HFFc6 (cell line): ENCODE measurements at regions not wholly inside any gene's neighbourhood (a gene's known extent, or its start where the extent isn't known, plus 50 kb on each side); places are given as distances from the start of the nearest gene placed in this dataset.
A peak's percentile ranks its signal among the peaks of the same experiment; 100 is the strongest.

Source experiments
- DNase-seq: peaks from one replicate; pipeline ENCODE4 v3.0.0-alpha.2; 2018
- H3K27ac Mint-ChIP-seq: 2 replicates; pipeline ENCODE4 v1.8.0; 2020; ENCODE audit warnings: mild to moderate bottlenecking, mixed read lengths
- H3K27me3 Mint-ChIP-seq: 2 replicates; pipeline ENCODE4 v1.8.0; 2021; ENCODE audit warnings: mild to moderate bottlenecking, moderate library complexity, mixed read lengths; ENCODE audit not compliant: insufficient read depth
- H3K36me3 Mint-ChIP-seq: 2 replicates; pipeline ENCODE4 v1.8.0; 2021; ENCODE audit warnings: low read depth, mixed read lengths
- H3K4me1 Mint-ChIP-seq: 2 replicates; pipeline ENCODE4 v1.8.0; 2020; ENCODE audit warnings: low read depth, mixed read lengths
- H3K4me3 Mint-ChIP-seq: 2 replicates; pipeline ENCODE4 v1.8.0; 2020; ENCODE audit warnings: mild to moderate bottlenecking, moderate library complexity, mixed read lengths
- H3K9me3 Mint-ChIP-seq: 2 replicates; pipeline ENCODE4 v1.8.0; 2020; ENCODE audit warnings: mild to moderate bottlenecking, mixed read lengths
- TF ChIP-seq, protein P1 (sequence below): fragments of 200-600 bp; sonication (generic); IDR thresholded peaks from 2 replicates; pipeline ENCODE4 v1.5.0; 2021; ENCODE audit warnings: antibody characterized with exemption, mild to moderate bottlenecking

DNA sequence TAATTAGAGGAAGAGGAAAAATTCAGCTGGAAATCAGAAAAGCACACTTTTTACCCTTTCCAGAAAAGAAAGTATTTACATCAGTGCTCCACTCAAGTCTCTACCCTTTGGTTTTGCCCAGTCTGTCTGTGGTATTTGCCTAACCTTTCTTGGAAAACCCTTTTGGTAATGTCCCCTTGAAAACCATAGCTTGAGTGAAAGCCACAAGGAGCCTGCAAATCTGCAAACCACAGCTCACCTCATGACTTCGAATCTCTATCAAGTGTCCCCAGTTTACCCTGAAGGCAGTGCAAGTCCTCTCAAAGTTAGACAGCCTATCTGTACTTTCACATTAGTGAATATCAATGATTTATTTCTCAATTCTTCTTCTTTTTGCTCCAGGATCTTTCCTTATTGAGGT is 162.1 kb upstream of the TSLP start:
- peaks cover 6% of the 10 kb centered on the region for H3K27me3 Mint-ChIP-seq
- TF ChIP-seq, protein P1, sequence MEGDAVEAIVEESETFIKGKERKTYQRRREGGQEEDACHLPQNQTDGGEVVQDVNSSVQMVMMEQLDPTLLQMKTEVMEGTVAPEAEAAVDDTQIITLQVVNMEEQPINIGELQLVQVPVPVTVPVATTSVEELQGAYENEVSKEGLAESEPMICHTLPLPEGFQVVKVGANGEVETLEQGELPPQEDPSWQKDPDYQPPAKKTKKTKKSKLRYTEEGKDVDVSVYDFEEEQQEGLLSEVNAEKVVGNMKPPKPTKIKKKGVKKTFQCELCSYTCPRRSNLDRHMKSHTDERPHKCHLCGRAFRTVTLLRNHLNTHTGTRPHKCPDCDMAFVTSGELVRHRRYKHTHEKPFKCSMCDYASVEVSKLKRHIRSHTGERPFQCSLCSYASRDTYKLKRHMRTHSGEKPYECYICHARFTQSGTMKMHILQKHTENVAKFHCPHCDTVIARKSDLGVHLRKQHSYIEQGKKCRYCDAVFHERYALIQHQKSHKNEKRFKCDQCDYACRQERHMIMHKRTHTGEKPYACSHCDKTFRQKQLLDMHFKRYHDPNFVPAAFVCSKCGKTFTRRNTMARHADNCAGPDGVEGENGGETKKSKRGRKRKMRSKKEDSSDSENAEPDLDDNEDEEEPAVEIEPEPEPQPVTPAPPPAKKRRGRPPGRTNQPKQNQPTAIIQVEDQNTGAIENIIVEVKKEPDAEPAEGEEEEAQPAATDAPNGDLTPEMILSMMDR, result no peak
- no peak overlapping the region for H3K27ac Mint-ChIP-seq
- H3K4me1 Mint-ChIP-seq, result peaks cover 17% of the 10 kb centered on the region
- H3K4me3 Mint-ChIP-seq, result no peak overlapping the region
- peaks cover 13% of the 10 kb centered on the region for H3K9me3 Mint-ChIP-seq
- 0 out of 2 replicates have a peak, but pooled peaks cover 7% of the 10 kb centered on the region for H3K36me3 Mint-ChIP-seq
- DNase-seq, result no peak

DNA sequence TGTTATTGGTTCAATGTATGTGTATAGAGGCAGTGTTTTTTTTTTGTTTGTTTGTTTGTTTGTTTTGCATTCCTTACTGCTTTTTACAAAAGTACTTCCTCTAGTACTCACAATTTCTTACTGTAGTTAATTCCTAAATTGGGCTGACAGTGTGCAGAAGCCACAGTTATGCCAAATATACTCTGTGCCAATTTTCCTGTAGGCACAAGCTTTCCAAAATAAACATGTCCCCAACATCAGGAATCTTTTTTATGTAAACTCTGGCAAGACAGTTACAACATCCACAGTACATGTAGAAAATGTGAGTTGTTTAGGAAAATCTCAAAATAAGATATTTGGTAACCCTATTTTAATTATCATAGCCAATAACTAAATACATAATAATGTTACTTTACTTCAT is 161.6 kb upstream of the TSLP start:
- peak; percentile 41 for DNase-seq
- Mint-ChIP-seq H3K27me3 (peaks cover 6% of the 10 kb centered on the region), H3K4me1 (peaks cover 18% of the 10 kb centered on the region), H3K36me3 (0 out of 2 replicates have a peak, but pooled peaks cover 7% of the 10 kb centered on the region), H3K9me3 (peaks cover 13% of the 10 kb centered on the region), H3K4me3 (no peak overlapping the region), H3K27ac (no peak overlapping the region)
- TF ChIP-seq, protein P1, result no peak

DNA sequence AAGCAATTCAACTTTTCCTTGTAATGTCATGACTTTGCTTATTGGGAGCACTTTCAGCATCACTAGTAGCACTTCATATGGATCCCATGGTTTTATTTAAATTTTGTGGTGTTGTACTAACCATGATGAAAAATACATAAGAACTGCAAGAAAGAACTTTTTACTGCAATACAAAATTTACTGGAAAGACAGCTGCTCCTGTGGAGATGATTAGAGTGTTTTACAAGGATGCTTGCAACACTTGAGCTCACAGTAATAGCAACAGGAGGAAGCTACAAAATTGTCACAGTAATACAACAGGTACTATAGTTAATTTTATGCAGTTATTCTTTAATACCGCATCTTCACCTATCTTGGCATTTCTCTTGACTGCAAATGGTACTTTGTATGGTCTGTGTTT is 158.3 kb upstream of the TSLP start:
- H3K4me3 Mint-ChIP-seq, result no peak overlapping the region
- H3K27me3 Mint-ChIP-seq, result peaks cover 2% of the 10 kb centered on the region
- H3K4me1 Mint-ChIP-seq, result peaks cover 51% of the 10 kb centered on the region
- no peak for DNase-seq
- H3K9me3 Mint-ChIP-seq, result no peaks in the 10 kb centered on the region
- H3K36me3 Mint-ChIP-seq, result no peaks in the 10 kb centered on the region
- H3K27ac Mint-ChIP-seq, result no peak overlapping the region
- TF ChIP-seq, protein P1, result no peak

DNA sequence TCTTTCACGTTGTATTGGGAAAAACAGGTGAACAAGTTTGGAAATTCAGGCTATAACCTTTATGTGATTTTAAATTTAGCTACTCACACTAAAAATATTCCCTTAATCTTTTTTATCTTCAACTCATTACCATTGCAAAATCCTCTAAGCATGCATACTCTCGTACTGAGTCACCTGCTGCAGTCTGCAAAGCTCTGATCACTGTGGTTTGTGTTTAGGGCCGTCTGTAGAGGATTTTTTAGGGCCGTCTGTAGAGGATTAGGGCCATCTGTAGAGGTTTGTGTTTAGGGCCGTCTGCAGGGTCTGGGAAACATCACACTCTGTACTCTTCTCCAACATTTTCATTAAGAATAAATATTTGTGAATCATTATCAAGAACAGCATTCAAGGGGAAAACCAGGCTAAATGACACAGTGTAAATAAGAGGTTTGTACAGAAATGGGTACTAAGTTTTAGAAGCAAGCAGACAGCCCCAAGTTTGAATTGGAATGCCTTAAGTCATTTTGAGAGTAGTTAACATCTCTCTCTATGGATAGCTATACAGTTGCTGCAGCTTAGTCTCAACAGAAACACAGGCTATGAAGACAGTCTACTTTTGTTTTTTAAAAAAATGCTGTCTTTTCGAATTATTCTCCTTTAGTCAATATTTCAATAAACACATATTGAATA is 155.0 kb upstream of the TSLP start:
- Mint-ChIP-seq H3K27me3 (peaks cover 2% of the 10 kb centered on the region), H3K4me3 (peak overlapping the region; percentile 52), H3K27ac (peak overlapping the region; percentile 56), H3K9me3 (no peaks in the 10 kb centered on the region), H3K4me1 (peaks cover 35% of the 10 kb centered on the region), H3K36me3 (no peaks in the 10 kb centered on the region)
- TF ChIP-seq, protein P1, result no peak
- peak; percentile 91 for DNase-seq

DNA sequence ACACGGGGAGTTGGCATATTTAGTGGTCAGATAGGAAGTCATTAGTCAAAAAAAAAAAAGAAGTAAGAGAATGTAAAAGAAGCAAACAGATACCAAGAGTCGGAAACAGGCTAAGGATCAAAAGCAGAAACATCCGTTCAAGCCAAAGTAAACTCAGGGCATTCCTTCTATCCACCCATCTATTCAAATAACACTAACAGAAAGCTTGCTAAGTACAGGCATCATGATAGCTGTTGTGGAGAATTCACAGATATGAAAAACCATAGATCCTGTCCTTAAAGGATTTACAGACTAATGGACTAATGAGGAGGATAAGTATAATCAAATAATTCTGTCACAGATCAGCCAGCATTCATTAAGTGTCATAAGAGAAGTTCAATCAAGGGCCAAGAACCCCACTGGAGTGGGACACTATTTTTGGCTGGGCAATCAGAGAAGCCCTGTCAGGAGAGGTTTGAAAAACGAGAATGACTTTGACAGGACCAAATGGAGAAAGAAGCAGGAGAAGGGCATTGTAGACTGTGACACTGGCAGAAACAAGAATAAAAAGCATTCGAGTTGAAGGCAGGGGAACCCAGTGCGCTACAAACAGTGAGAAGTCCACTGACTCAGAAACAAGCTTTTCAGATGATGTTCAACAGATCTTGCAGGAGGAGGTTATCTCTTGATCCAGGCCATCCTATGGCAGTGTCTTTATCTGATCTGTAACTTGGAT is 154.2 kb upstream of the TSLP start:
- H3K4me1 Mint-ChIP-seq, result peaks cover 35% of the 10 kb centered on the region
- peak; percentile 29 for DNase-seq
- H3K27me3 Mint-ChIP-seq, result peaks cover 2% of the 10 kb centered on the region
- no peaks in the 10 kb centered on the region for H3K9me3 Mint-ChIP-seq
- H3K36me3 Mint-ChIP-seq, result no peaks in the 10 kb centered on the region
- H3K4me3 Mint-ChIP-seq, result peak overlapping the region; percentile 52
- TF ChIP-seq, protein P1, result no peak
- peak overlapping the region; percentile 56 for H3K27ac Mint-ChIP-seq
